Uterus (tissue), 3 donors: ENCODE measurements at regions not wholly inside any gene's neighbourhood (a gene's known extent, or its start where the extent isn't known, plus 50 kb on each side); places are given as distances from the start of the nearest gene placed in this dataset.

Experiments
- DNase-seq, 2 donors: peaks; one replicate each; pipeline ENCODE4 v3.0.0-alpha.2; 2019 to 2020
- H3K27ac ChIP-seq, 2 donors: fragments of 200-600 bp; sonication (generic); 1 replicate in 1 of 2; 2 replicates in 1 of 2; pipeline ENCODE4 v1.5.1; 2016 to 2018
- H3K27me3 ChIP-seq, 2 donors: fragments of 200-600 bp; sonication (generic); one replicate each; pipeline ENCODE4 v1.5.1; 2018 to 2019; ENCODE audit warnings: control low read depth in 1 of 2
- H3K36me3 ChIP-seq, 2 donors: fragments of 200-600 bp; sonication (generic); one replicate each; pipeline ENCODE4 v1.5.1; 2019; ENCODE audit warnings: control low read depth in 1 of 2
- H3K4me1 ChIP-seq, 2 donors: fragments of 200-600 bp; sonication (generic); one replicate each; pipeline ENCODE4 v1.5.1; 2018 to 2019; ENCODE audit warnings: control low read depth in 1 of 2
- H3K4me3 ChIP-seq, 2 donors: fragments of 200-600 bp; sonication (generic); 1 replicate in 1 of 2; 2 replicates in 1 of 2; pipeline ENCODE4 v1.5.1; 2018 to 2019; ENCODE audit warnings: mild to moderate bottlenecking in 1 of 2
- H3K9me3 ChIP-seq, 2 donors: fragments of 200-600 bp; sonication (generic); one replicate each; pipeline ENCODE4 v1.5.1; 2019; ENCODE audit warnings: control low read depth in 1 of 2
- CTCF ChIP-seq, 4 experiments: fragments of 200-600 bp in 2 of 4; fragments of 450-650 bp in 2 of 4; sonication (generic) in 2 of 4; IDR thresholded peaks; one replicate each; pipeline ENCODE4 v1.5.1; 2016 to 2019; ENCODE audit warnings: antibody characterized with exemption in 4 of 4, mild to moderate bottlenecking in 2 of 4, moderate library complexity in 1 of 4
- POLR2A ChIP-seq, 2 donors: fragments of 450-650 bp; IDR thresholded peaks; one replicate each; pipeline ENCODE4 v1.6.1; 2016; ENCODE audit warnings: antibody characterized with exemption in 2 of 2, mild to moderate bottlenecking in 1 of 2, moderate library complexity in 1 of 2
- intact Hi-C: fragments of 100-400 bp; cut with DNase I; formaldehyde crosslinking; loops from one replicate; pipeline ENCODE4 v1.15.1; 2023; ENCODE audit warnings: low total_unique reads
- donor health status: DM: yes; HTN: yes; CAD: no.

GRCh38 chr18:43705850-43706249 lies 428.6 kb upstream of the SYT4 start:
- H3K9me3 ChIP-seq: no peaks in the 10 kb centered on the region
- H3K4me1 ChIP-seq: no peaks in the 10 kb centered on the region
- no peak for DNase-seq
- H3K4me3 ChIP-seq: no peak overlapping the region
- no peaks in the 10 kb centered on the region for H3K36me3 ChIP-seq
- H3K27me3 ChIP-seq: no peaks in the 10 kb centered on the region
- no peak overlapping the region for H3K27ac ChIP-seq
- intact Hi-C loops: no loop called here
- no peak for TF ChIP-seq POLR2A (IDR thresholded peaks at IDR 0.05)
- TF ChIP-seq CTCF (IDR thresholded peaks at IDR 0.05): no peak

- H3K4me1 ChIP-seq: no peaks in the 10 kb centered on the region
- intact Hi-C loops: no loop called here
- no peak for DNase-seq
- H3K36me3 ChIP-seq: no peaks in the 10 kb centered on the region
- no peak overlapping the region for H3K4me3 ChIP-seq
- H3K27ac ChIP-seq: no peak overlapping the region
- TF ChIP-seq POLR2A (IDR thresholded peaks at IDR 0.05) (no peak), CTCF (IDR thresholded peaks at IDR 0.05) (no peak)
- H3K9me3 ChIP-seq: no peaks in the 10 kb centered on the region
- H3K27me3 ChIP-seq: no peaks in the 10 kb centered on the region
Observed at GRCh38 chr18:43710135-43710534, 432.8 kb upstream of the SYT4 start.

GRCh38 chr18:43714343-43715010 lies 437.2 kb upstream of the SYT4 start:
- no peak for DNase-seq
- no peak for TF ChIP-seq POLR2A (IDR thresholded peaks at IDR 0.05)
- no peak for TF ChIP-seq CTCF (IDR thresholded peaks at IDR 0.05)
- Histone ChIP-seq H3K36me3 (no peaks in the 10 kb centered on the region), H3K9me3 (no peaks in the 10 kb centered on the region), H3K4me1 (no peaks in the 10 kb centered on the region), H3K27me3 (no peaks in the 10 kb centered on the region), H3K27ac (no peak overlapping the region), H3K4me3 (no peak overlapping the region)
- intact Hi-C loops: no loop called here

GRCh38 chr18:43719267-43719795 lies 442.0 kb upstream of the SYT4 start:
- Histone ChIP-seq H3K9me3 (no peaks in the 10 kb centered on the region), H3K36me3 (no peaks in the 10 kb centered on the region), H3K27me3 (no peaks in the 10 kb centered on the region), H3K27ac (no peak overlapping the region), H3K4me1 (no peaks in the 10 kb centered on the region), H3K4me3 (no peak overlapping the region)
- intact Hi-C loops: no loop called here
- no peak for DNase-seq
- no peak for TF ChIP-seq CTCF (IDR thresholded peaks at IDR 0.05)
- no peak for TF ChIP-seq POLR2A (IDR thresholded peaks at IDR 0.05)

GRCh38 chr18:43720041-43720440 lies 442.8 kb upstream of the SYT4 start:
- Histone ChIP-seq H3K9me3 (no peaks in the 10 kb centered on the region), H3K36me3 (no peaks in the 10 kb centered on the region), H3K4me3 (no peak overlapping the region), H3K27me3 (no peaks in the 10 kb centered on the region), H3K27ac (no peak overlapping the region), H3K4me1 (no peaks in the 10 kb centered on the region)
- no peak for TF ChIP-seq POLR2A (IDR thresholded peaks at IDR 0.05)
- TF ChIP-seq CTCF (IDR thresholded peaks at IDR 0.05): no peak
- intact Hi-C loops: no loop called here
- no peak for DNase-seq
